ENCODE measurements at regions not wholly inside any gene's neighbourhood (a gene's known extent, or its start where the extent isn't known, plus 50 kb on each side); places are given as distances from the start of the nearest gene placed in this dataset.

GRCh38 chr2:121961761-121962160 is 206.3 kb downstream of the TSN start:
- no peak for DNase-seq (ENCODE audit: low read depth in 2 of 2)

- no peak for DNase-seq (ENCODE audit: low read depth in 2 of 2)
Measured at GRCh38 chr2:121965661-121966060, 210.2 kb downstream of the TSN start.

DNA sequence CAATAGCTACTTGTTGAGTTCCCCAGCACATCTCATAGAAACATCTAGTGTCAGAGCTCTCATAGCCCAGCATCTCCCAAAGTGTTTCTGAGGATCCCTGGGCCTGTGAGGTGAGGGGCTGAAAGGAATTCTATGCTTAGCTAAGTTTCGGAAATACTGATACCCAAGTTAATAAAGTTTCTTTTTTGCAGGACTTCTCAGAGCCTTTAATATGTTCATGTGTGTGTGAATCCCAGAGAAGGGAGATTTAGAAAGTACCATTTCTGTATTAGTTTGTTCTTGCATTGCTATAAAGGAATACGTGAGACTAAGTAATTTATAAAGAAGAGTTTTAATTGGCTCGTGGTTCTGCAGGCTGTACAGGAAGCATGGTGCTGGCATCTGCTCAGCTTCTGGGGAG is 211.2 kb downstream of the TSN start:
- DNase-seq (ENCODE audit: low read depth in 2 of 2) = no peak

DNA sequence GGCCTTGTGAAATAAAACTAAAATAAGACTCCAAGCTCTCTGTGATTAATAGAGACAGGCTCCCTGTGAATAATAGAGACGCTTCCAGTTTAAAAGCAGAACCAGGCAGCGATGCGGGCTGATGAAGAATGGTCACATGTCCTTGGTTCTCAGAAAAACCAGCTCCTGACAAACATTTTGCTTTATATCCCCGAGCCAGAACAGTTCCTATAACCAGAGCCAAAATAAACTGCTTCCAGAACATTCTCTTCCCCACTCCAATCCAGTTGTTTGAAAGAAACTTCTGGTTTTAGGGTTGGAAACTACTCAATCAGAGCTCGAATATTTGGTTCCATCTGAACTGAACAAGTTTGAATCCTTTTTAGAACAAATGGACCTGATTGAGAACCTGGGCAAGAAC is 213.7 kb downstream of the TSN start:
- DNase-seq (ENCODE audit: low read depth in 2 of 2) = no peak

GRCh38 chr2:121969766-121970639 is 214.6 kb downstream of the TSN start:
- no peak for DNase-seq (ENCODE audit: low read depth in 2 of 2)

DNA sequence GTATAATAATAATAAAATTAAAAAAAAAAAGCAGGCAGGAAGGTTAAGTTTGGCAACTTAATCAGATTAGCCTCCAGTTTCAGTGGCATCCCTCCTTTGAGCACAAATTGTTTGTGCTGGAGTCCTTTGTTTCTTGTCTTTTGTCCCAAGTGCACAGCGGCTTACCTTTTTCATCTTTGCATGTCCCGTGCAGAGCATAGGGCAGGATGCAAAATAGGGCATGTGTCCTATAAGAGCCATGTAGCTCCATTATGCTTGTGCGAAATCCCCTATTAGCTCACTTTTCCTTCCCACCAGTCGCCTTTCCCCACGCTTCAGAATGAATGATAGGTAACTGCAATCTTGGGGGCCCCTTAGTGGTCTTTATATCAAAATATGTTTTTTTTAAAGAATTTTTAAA is 216.8 kb downstream of the TSN start:
- DNase-seq (ENCODE audit: low read depth in 2 of 2) = no peak

GRCh38 chr2:121974897-121975661 is 219.6 kb downstream of the TSN start:
- DNase-seq (ENCODE audit: low read depth in 2 of 2) = peak; percentile 7 to 33

- DNase-seq (ENCODE audit: low read depth in 2 of 2) = no peak
Measured at GRCh38 chr2:121976926-121977325, 221.5 kb downstream of the TSN start.

GRCh38 chr2:121977326-121977725 is 221.9 kb downstream of the TSN start:
- DNase-seq (ENCODE audit: low read depth in 2 of 2) = no peak

DNA sequence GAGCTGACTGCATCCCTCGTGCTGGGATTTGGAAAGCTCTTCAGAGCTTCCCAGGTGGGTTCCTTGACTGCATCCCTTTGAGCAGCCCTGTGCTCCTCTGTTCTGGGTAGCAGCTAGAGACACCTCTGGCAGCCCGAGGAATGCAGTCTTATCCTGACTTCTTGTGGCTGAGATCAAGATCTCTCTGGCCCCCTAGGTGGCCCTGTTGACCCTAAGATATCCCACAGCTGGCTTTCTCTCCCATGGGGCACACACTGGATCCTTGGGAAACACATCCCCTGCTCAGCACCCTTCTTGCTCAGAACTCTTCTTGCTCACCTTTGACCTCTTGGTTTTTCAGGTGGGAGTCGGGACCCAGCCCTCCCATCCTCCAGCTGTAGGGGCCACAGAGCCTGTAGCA is 237.2 kb downstream of the TSN start:
- DNase-seq (ENCODE audit: low read depth in 2 of 2) = no peak

DNA sequence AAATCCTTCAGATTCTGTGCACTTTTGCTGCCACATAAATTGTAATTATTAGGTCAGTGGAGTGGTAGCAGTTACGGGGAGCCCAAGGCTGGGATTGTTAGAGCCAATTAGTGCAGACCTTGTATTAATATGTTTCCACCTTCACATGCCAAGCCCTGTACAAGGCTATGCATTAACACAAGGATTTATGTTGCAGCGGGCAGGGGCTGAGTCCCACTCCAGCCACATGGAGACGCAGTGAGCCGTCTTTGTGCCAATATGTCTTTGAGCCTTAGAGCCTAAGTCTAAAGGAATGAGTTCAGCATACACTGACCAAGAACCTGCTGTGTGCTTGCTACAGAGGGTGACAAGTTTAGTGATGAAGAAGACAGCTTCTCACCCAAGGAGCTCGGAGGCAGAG is 238.2 kb downstream of the TSN start:
- no peak for DNase-seq (ENCODE audit: low read depth in 2 of 2)

DNA sequence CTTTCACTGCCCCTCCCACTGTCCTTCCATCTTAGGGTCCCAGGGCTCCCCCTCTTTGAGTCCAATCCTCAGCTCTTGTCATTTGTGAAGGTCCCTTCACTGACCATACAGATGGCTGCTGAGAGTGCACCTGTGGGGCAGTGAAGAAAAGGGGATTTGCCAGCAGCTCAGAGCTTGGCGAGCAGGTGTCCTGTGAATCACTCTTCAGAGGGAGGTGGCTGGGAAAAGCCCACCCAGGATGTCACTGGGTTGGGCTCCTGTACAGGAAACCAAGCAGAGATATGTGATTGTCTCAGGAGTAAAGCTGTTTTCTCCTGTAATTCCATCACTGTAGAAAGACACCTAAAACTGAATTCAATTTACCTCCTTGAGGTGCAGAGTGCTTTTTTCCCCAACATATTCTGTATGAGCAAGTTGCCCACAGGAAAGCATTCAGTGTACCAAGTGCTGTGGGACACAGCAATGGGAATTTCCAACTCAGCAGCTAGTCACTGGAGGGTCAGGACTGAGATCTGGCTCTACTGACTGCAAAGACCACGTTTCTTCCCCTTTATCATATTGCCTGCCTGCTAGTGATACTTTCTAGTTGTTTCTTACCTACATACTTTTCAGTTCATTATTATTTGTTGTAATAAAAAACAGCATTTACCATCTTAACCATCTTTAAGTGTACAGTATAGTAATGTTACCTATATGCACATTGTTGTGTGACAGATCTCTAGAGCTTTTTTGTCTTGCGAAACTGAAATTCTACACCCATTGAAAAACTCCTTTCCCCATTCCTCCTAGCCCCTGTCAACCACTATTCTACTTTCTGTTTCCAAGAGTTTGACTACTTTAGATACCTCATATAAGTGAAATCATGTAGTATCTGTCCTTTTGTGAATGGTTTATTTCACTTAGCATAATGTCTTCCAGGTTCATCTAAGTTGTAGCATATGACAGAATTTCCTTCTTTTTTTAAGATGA is 239.1 kb downstream of the TSN start:
- no peak for DNase-seq (ENCODE audit: low read depth in 2 of 2)

GRCh38 chr2:121998751-121999150 is 243.3 kb downstream of the TSN start:
- DNase-seq (ENCODE audit: low read depth in 2 of 2) = no peak

DNA sequence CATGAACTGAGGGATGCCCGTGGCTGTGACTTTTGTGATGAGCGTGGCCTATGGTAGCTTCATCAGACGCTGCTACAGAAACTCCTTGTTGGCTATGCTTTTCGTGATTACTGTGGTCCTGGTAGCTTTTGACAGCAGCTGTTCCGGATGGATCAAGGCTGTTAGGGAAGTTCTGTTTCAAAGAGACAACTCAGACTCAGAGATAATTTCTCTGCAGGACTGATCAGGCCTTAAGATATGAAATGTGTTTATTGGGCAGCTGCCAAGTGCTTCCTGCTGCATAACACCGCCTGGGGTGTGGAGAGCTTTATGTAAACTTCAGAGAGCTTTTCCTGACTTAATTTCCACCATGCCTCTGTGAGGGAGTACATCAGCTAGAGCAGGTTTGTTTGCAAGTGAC is 243.8 kb downstream of the TSN start:
- no peak for DNase-seq (ENCODE audit: low read depth in 2 of 2)

GRCh38 chr2:122000556-122001340 is 245.3 kb downstream of the TSN start:
- DNase-seq (ENCODE audit: low read depth in 2 of 2) = no peak

GRCh38 chr2:122001441-122001874 is 246.0 kb downstream of the TSN start:
- DNase-seq (ENCODE audit: low read depth in 2 of 2) = no peak

- DNase-seq (ENCODE audit: low read depth in 2 of 2) = no peak
Measured at GRCh38 chr2:122003196-122003940, 247.9 kb downstream of the TSN start.

GRCh38 chr2:122007126-122007525 is 251.7 kb downstream of the TSN start:
- DNase-seq (ENCODE audit: low read depth in 2 of 2) = no peak

DNA sequence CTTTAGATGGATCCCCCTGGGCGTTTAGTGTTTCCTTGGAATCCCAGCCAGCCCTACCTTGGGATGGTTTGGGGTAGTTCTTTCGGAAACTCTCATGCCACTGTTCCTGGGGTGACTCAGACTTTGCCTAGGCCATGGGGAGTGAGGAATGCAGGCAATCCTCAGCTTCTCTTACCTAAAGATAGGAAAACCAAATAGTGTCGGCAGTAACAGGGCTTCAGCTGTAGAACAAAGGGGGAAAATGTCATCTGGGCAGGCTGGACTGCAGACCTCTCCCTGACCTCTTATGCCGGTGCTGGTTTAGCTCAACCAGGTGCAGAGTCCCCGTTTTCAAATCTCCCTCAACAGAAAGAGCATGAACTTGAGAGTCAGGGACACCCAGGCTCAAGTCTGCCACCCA is 252.1 kb downstream of the TSN start:
- no peak for DNase-seq (ENCODE audit: low read depth in 2 of 2)

DNA sequence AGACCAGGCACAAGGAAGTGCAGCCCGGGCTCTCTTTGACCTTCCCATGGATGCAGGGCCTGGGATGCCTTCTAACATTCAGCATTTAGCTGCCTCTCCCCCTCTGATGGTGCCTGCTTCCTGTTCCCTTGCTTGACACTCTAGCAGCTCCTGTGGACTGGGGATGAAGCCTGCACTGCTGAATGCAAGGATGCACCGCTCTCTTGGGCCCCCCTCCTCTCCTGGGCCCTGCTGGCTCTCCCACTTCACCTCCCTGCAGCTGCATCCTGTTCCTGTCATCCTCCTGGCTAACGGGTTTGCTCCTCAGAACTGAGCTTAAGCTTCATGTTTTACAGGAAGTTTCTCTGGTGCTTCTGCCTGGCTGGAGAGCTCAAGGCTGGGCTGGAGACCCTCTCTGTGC is 254.1 kb downstream of the TSN start:
- no peak for DNase-seq (ENCODE audit: low read depth in 2 of 2)
